Neuronal stem cell (in vitro differentiated cells): ENCODE measurements at regions not wholly inside any gene's neighbourhood (a gene's known extent, or its start where the extent isn't known, plus 50 kb on each side); places are given as distances from the start of the nearest gene placed in this dataset.

Experiments used
- DNase-seq: peaks from one replicate; pipeline ENCODE4 v3.0.0-alpha.2; 2013; ENCODE audit warnings: low spot score
- H2AFZ ChIP-seq: one replicate; pipeline ENCODE4 v1.6.1; 2013; ENCODE audit warnings: mild to moderate bottlenecking, low read length, inconsistent platforms
- H2AK5ac ChIP-seq: 2 replicates; pipeline ENCODE4 v1.6.1; 2013; ENCODE audit warnings: low read depth, mild to moderate bottlenecking, inconsistent platforms, low read length, moderate library complexity, mixed read lengths
- H2BK120ac ChIP-seq: 2 replicates; pipeline ENCODE4 v1.6.1; 2013; ENCODE audit warnings: low read depth, mild to moderate bottlenecking, inconsistent platforms, low read length, moderate library complexity, mixed read lengths
- H2BK12ac ChIP-seq: one replicate; pipeline ENCODE4 v1.6.1; 2013; ENCODE audit warnings: low read length, inconsistent platforms
- H2BK15ac ChIP-seq: 2 replicates; pipeline ENCODE4 v1.6.1; 2013; ENCODE audit warnings: mild to moderate bottlenecking, low read length, inconsistent platforms, mixed read lengths
- H2BK5ac ChIP-seq: one replicate; pipeline ENCODE4 v1.6.1; 2013; ENCODE audit warnings: inconsistent platforms, mild to moderate bottlenecking, low read length, moderate library complexity
- H3K14ac ChIP-seq: one replicate; pipeline ENCODE4 v1.6.1; 2013; ENCODE audit warnings: low read length, inconsistent platforms
- H3K18ac ChIP-seq: 2 replicates; pipeline ENCODE4 v1.6.1; 2013; ENCODE audit warnings: low read length, inconsistent platforms
- H3K23ac ChIP-seq: 2 replicates; pipeline ENCODE4 v1.6.1; 2013; ENCODE audit warnings: low read depth, mild to moderate bottlenecking, mixed read lengths, low read length, inconsistent platforms; ENCODE audit not compliant: poor library complexity
- H3K27ac ChIP-seq: replicated peaks from 3 replicates; pipeline ENCODE4 v1.5.1; 2013; ENCODE audit warnings: low read length, inconsistent platforms
- H3K27me3 ChIP-seq, 3 experiments: 2 replicates each; pipeline ENCODE4 v1.6.1; 2013; ENCODE audit warnings: low read length in 3 of 3, mild to moderate bottlenecking in 2 of 3, inconsistent platforms in 1 of 3, low read depth in 1 of 3, mixed read lengths in 1 of 3, moderate library complexity in 1 of 3; ENCODE audit not compliant: control insufficient read depth in 3 of 3, insufficient read depth in 3 of 3
- H3K36me3 ChIP-seq, 2 donors: replicated peaks in 1 of 2; 2 replicates each; pipeline ENCODE4 v1.6.1; 2013; ENCODE audit warnings: low read length in 2 of 2; ENCODE audit not compliant: control insufficient read depth in 2 of 2, insufficient read depth in 2 of 2
- H3K4ac ChIP-seq: 2 replicates; pipeline ENCODE4 v1.6.1; 2013; ENCODE audit warnings: inconsistent platforms, mild to moderate bottlenecking, low read length, moderate library complexity
- H3K4me1 ChIP-seq, 2 donors: 1 replicate in 1 of 2; 2 replicates in 1 of 2; pipeline ENCODE4 v1.6.1; 2013; ENCODE audit warnings: low read length in 2 of 2, low read depth in 1 of 2; ENCODE audit not compliant: control insufficient read depth in 2 of 2, insufficient read depth in 1 of 2
- H3K4me2 ChIP-seq: one replicate; pipeline ENCODE4 v1.6.1; 2013; ENCODE audit warnings: mild to moderate bottlenecking, low read length, inconsistent platforms; ENCODE audit not compliant: insufficient read depth, poor library complexity, severe bottlenecking
- H3K4me3 ChIP-seq, 2 donors: 2 replicates each; pipeline ENCODE4 v1.5.1; 2013; ENCODE audit warnings: low read length in 2 of 2, mild to moderate bottlenecking in 2 of 2, inconsistent platforms in 1 of 2, moderate library complexity in 1 of 2
- H3K79me1 ChIP-seq: one replicate; pipeline ENCODE4 v1.6.1; 2013; ENCODE audit warnings: low read depth, mild to moderate bottlenecking, inconsistent platforms, low read length, moderate library complexity
- H3K9ac ChIP-seq: one replicate; pipeline ENCODE4 v1.6.1; 2013; ENCODE audit warnings: mild to moderate bottlenecking, low read depth, low read length, inconsistent platforms; ENCODE audit not compliant: poor library complexity
- H3K9me3 ChIP-seq, 2 donors: replicated peaks in 1 of 2; 2 replicates each; pipeline versions ENCODE3 to v1.6.1; 2013; ENCODE audit warnings: low read length in 2 of 2, mild to moderate bottlenecking in 2 of 2, inconsistent platforms in 1 of 2, low read depth in 1 of 2, mixed read lengths in 1 of 2, moderate library complexity in 1 of 2; ENCODE audit not compliant: control insufficient read depth in 2 of 2, insufficient read depth in 1 of 2
- H4K8ac ChIP-seq: one replicate; pipeline ENCODE4 v1.6.1; 2013; ENCODE audit warnings: low read depth, mild to moderate bottlenecking, inconsistent platforms, low read length, moderate library complexity
- H4K91ac ChIP-seq: one replicate; pipeline ENCODE4 v1.6.1; 2013; ENCODE audit warnings: low read length, low read depth, mild to moderate bottlenecking, inconsistent platforms; ENCODE audit not compliant: poor library complexity
- WGBS, 2 donors: extraction: QIAGEN DNeasy Blood & Tissue Kit; methylation state at CpG; one replicate each; pipeline ENCODE4 v1.1.7; 2013; ENCODE audit warnings: missing lambda C conversion rate in 2 of 2, mixed read lengths in 1 of 2; ENCODE audit not compliant: insufficient read length in 2 of 2, insufficient replicate concordance in 1 of 2; ENCODE audit errors: extremely low coverage in 2 of 2; 5-methylcytosine and 5-hydroxymethylcytosine counted together

DNA sequence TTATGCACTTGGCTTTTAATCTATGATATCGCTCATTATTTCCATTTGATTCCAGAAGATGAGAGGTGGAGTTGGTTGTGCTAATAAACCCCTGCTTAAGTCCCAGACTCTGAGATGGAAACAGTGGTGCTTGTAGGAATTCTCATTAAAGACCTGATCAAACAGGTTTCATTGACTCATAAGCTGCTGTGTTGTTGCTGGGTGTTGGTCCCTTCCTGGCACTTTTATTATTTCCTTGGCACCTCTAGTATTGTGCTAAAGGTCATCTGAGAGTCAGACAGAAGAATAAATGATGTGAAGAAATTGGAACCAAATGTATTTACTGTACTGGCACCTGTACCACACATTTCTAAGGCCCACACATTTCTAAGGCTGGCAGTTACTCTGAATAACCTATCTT is 544.7 kb upstream of the NR3C2 start:
- Histone ChIP-seq H2BK120ac (no peak overlapping the region), H3K14ac (no peak overlapping the region), H3K18ac (no peak overlapping the region), H2BK15ac (no peak overlapping the region), H3K36me3 (no peaks in the 10 kb centered on the region), H2AFZ (no peak overlapping the region), H3K4me2 (no peak overlapping the region), H2AK5ac (no peak overlapping the region), H3K4me3 (no peak overlapping the region), H3K9ac (no peak overlapping the region), H2BK12ac (no peak overlapping the region), H2BK5ac (no peak overlapping the region), H3K4me1 (no peaks in the 10 kb centered on the region), H3K27ac (no peak overlapping the region), H4K8ac (no peak overlapping the region), H4K91ac (no peak overlapping the region), H3K23ac (no peak overlapping the region), H3K79me1 (no peaks in the 10 kb centered on the region), H3K9me3 (no peaks in the 10 kb centered on the region), H3K27me3 (no peaks in the 10 kb centered on the region), H3K4ac (no peak overlapping the region)
- no CpG with 5 or more reads among the region's 1 CpG for WGBS, 2 donors
- no peak for DNase-seq

DNA sequence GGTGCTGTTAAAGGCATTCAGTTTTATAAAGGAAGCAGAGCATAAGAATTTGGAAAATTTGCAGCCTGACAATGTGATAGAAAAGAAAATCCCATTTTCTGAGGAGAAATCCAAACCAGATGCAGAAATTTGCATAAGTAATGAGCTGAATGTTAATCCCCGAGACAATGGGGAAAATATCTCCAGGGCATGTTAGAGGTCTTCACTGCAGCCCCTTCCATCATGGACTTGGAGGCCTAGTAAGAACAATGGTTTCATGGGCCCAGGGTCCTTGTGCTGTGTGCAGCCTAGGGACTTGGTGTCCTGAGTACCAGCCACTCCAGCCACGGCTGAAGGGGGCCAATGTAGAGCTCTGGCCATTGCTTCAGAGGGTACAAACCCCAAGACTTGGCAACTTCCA is 542.7 kb upstream of the NR3C2 start:
- Histone ChIP-seq H3K18ac (no peak overlapping the region), H4K91ac (no peak overlapping the region), H4K8ac (no peak overlapping the region), H3K23ac (no peak overlapping the region), H3K27me3 (no peaks in the 10 kb centered on the region), H3K36me3 (no peaks in the 10 kb centered on the region), H2BK120ac (no peak overlapping the region), H3K79me1 (no peaks in the 10 kb centered on the region), H2AFZ (no peak overlapping the region), H2AK5ac (no peak overlapping the region), H3K27ac (no peak overlapping the region), H3K9ac (no peak overlapping the region), H2BK12ac (no peak overlapping the region), H3K4me3 (no peak overlapping the region), H3K9me3 (no peaks in the 10 kb centered on the region), H2BK15ac (no peak overlapping the region), H3K4ac (no peak overlapping the region), H3K4me2 (no peak overlapping the region), H3K4me1 (no peaks in the 10 kb centered on the region), H3K14ac (no peak overlapping the region), H2BK5ac (no peak overlapping the region)
- DNase-seq = no peak
- WGBS, 2 donors = no CpG with 5 or more reads among the region's 2 CpGs

DNA sequence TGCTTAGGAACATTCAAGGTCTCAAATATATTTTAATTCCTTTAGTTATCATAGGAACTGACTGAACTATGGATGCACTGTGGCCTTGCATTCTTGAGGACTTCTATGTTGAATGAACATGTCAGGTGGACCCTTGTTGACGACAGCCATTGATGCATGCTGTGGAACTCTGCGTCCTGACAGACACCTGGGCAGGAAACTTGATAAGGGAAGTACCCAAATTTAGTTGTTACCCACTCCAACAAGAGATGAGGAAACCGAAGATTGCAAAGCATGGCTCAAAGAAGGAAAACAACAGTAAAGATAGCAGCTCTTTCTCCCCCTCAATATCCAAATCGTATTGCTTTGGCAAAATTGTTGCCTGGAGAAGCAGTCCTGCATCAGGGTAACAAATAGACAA is 540.0 kb upstream of the NR3C2 start:
- no peak overlapping the region for H3K14ac ChIP-seq
- no peak overlapping the region for H3K4me2 ChIP-seq
- H2BK5ac ChIP-seq = no peak overlapping the region
- H3K23ac ChIP-seq = no peak overlapping the region
- H3K27ac ChIP-seq = no peak overlapping the region
- no CpG with 5 or more reads among the region's 4 CpGs for WGBS, 2 donors
- H2BK15ac ChIP-seq = no peak overlapping the region
- H3K36me3 ChIP-seq = no peaks in the 10 kb centered on the region
- H4K91ac ChIP-seq = no peak overlapping the region
- H3K4ac ChIP-seq = no peak overlapping the region
- no peak overlapping the region for H2AFZ ChIP-seq
- no peaks in the 10 kb centered on the region for H3K79me1 ChIP-seq
- no peaks in the 10 kb centered on the region for H3K9me3 ChIP-seq
- H3K9ac ChIP-seq = no peak overlapping the region
- no peak overlapping the region for H2BK120ac ChIP-seq
- H3K27me3 ChIP-seq = no peaks in the 10 kb centered on the region
- DNase-seq = no peak
- H3K4me1 ChIP-seq = no peaks in the 10 kb centered on the region
- H2AK5ac ChIP-seq = no peak overlapping the region
- H3K4me3 ChIP-seq = no peak overlapping the region
- H2BK12ac ChIP-seq = no peak overlapping the region
- H4K8ac ChIP-seq = no peak overlapping the region
- no peak overlapping the region for H3K18ac ChIP-seq

GRCh38 chr4:148980782-148981480 is 538.7 kb upstream of the NR3C2 start:
- no peak overlapping the region for H2BK5ac ChIP-seq
- no peak overlapping the region for H2BK15ac ChIP-seq
- no peaks in the 10 kb centered on the region for H3K9me3 ChIP-seq
- no peaks in the 10 kb centered on the region for H3K36me3 ChIP-seq
- H3K4me1 ChIP-seq = no peaks in the 10 kb centered on the region
- DNase-seq = no peak
- no peak overlapping the region for H3K9ac ChIP-seq
- H2BK120ac ChIP-seq = no peak overlapping the region
- H3K18ac ChIP-seq = no peak overlapping the region
- H3K79me1 ChIP-seq = no peaks in the 10 kb centered on the region
- H3K4me3 ChIP-seq = no peak overlapping the region
- H3K27ac ChIP-seq = no peak overlapping the region
- no peak overlapping the region for H2AK5ac ChIP-seq
- no peak overlapping the region for H4K91ac ChIP-seq
- no peak overlapping the region for H3K4me2 ChIP-seq
- no peak overlapping the region for H3K23ac ChIP-seq
- H3K4ac ChIP-seq = no peak overlapping the region
- no peaks in the 10 kb centered on the region for H3K27me3 ChIP-seq
- no peak overlapping the region for H4K8ac ChIP-seq
- no peak overlapping the region for H2BK12ac ChIP-seq
- no peak overlapping the region for H2AFZ ChIP-seq
- H3K14ac ChIP-seq = no peak overlapping the region
